ENCODE measurements at regions not wholly inside any gene's neighbourhood (a gene's known extent, or its start where the extent isn't known, plus 50 kb on each side); places are given as distances from the start of the nearest gene placed in this dataset.
"Not testable (repeated sequence)": the region's sequence is repeated elsewhere in the genome, so short reads cannot be mapped to it uniquely, and the experiment has no call there.

DNA sequence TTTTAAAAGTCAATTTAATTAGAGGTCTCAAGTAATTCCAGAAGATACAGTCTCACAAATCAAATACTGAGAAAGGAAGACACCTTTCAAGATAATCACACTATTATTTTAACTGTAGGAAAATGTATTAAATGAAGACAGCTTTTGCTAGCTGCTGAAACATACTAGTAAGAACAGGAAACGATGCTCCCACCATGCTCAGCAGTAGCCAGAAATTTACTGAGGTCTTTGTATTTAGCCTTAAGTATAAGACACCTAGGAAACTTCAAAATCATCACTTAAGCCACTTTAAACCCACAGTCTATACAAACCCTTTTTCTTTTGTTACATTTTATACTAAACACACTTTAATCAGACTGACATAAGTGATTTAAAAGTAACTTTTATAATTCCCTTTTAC lies 72.7 kb upstream of the NPIPB12 start:
- not testable (repeated sequence) for H3K27ac ChIP-seq (ENCODE audit: low read length); H3K4me3 ChIP-seq (ENCODE audit: low read length); H3K9ac ChIP-seq (ENCODE audit: low read length); H3K36me3 ChIP-seq (ENCODE audit: control insufficient read depth, low read depth, low read length); H3K9me3 ChIP-seq (ENCODE audit: control insufficient read depth, low read depth, low read length); H3K4me1 ChIP-seq (ENCODE audit: control insufficient read depth, low read depth, low read length); H3K27me3 ChIP-seq (ENCODE audit: control insufficient read depth, insufficient read depth, low read length)

DNA sequence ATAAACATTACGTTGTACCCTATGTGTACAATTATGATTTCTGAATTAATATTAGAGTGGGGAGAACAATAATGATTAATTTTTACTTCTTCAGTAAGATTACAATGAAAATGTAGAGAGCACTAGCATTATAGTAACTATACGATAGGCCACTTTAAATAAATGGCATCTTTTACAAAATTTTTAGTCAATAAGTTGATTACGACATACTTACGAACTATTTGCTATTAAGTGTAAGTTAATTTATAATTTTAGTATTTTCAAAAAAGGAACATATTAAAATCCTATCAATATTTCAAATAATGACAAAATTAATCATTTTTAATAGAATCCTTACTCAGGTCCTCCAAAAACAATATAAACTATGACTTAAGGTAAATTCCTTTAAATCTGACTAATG lies 75.6 kb upstream of the NPIPB12 start:
- not testable (repeated sequence) for H3K27me3 ChIP-seq (ENCODE audit: control insufficient read depth, insufficient read depth, low read length); H3K27ac ChIP-seq (ENCODE audit: low read length); H3K9me3 ChIP-seq (ENCODE audit: control insufficient read depth, low read depth, low read length); H3K9ac ChIP-seq (ENCODE audit: low read length); H3K4me3 ChIP-seq (ENCODE audit: low read length); H3K4me1 ChIP-seq (ENCODE audit: control insufficient read depth, low read depth, low read length); H3K36me3 ChIP-seq (ENCODE audit: control insufficient read depth, low read depth, low read length)

DNA sequence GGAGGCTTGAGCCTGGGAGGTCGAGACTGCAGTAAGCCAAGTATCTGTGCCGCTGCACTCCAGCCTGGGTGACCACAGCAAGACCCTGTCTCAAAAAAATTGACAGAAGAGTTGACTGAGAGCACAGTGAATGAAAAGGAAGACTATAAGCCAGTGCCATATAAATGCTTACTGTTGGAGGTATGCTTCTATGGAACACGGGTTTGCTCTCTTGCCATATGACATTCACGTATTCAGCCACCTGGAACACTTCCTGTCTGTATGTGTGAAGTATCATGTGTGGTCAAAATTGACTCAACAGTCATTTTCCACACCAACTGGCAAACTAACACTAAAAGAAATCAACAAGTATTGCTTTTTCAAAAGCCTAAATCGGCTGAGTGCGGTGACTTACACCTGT lies 71.1 kb upstream of the SPN start:
- not testable (repeated sequence) for H3K27me3 ChIP-seq (ENCODE audit: control insufficient read depth, insufficient read depth, low read length); H3K9ac ChIP-seq (ENCODE audit: low read length); H3K27ac ChIP-seq (ENCODE audit: low read length); H3K9me3 ChIP-seq (ENCODE audit: control insufficient read depth, low read depth, low read length); H3K36me3 ChIP-seq (ENCODE audit: control insufficient read depth, low read depth, low read length); H3K4me3 ChIP-seq (ENCODE audit: low read length); H3K4me1 ChIP-seq (ENCODE audit: control insufficient read depth, low read depth, low read length)

DNA sequence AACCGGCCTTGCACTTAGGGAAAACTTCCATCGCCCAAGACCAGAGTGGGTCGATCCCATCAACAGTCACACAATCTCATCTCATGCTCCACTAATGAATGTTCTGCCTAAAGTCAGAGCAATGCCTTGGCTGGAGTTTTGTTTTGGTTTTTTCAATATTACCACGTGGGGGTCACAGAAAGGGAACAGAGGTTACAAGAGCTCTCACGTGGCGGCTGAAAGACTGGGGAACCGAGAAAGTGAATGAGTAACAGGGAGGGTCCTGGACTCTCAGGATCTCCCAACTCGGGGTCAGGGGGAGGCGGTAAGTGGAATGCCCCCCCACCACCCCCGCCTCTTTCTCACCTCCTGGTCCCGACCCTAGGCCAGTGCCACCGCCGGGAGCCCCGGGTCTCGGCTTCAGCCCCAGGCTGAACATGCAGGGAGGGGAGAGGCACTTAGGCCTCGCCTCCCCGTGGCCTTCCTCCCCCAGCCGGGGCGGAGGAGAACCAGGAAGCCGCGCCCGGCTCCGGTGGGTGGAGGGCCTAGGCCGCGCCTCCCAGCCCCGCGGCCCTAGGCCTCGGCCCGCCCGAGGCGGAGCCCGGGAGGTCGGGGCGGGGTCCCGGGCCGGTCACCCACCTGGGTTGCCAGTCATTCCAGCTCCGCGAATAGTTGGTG lies 68.7 kb upstream of the SPN start:
- H3K9me3 ChIP-seq (ENCODE audit: control insufficient read depth, low read depth, low read length); H3K27ac ChIP-seq (ENCODE audit: low read length); H3K4me1 ChIP-seq (ENCODE audit: control insufficient read depth, low read depth, low read length); H3K36me3 ChIP-seq (ENCODE audit: control insufficient read depth, low read depth, low read length); H3K27me3 ChIP-seq (ENCODE audit: control insufficient read depth, insufficient read depth, low read length): not testable (repeated sequence)
- Histone ChIP-seq H3K9ac (ENCODE audit: low read length) (peak overlapping the region; percentile 31), H3K4me3 (ENCODE audit: low read length) (peak overlapping the region; percentile 57)

DNA sequence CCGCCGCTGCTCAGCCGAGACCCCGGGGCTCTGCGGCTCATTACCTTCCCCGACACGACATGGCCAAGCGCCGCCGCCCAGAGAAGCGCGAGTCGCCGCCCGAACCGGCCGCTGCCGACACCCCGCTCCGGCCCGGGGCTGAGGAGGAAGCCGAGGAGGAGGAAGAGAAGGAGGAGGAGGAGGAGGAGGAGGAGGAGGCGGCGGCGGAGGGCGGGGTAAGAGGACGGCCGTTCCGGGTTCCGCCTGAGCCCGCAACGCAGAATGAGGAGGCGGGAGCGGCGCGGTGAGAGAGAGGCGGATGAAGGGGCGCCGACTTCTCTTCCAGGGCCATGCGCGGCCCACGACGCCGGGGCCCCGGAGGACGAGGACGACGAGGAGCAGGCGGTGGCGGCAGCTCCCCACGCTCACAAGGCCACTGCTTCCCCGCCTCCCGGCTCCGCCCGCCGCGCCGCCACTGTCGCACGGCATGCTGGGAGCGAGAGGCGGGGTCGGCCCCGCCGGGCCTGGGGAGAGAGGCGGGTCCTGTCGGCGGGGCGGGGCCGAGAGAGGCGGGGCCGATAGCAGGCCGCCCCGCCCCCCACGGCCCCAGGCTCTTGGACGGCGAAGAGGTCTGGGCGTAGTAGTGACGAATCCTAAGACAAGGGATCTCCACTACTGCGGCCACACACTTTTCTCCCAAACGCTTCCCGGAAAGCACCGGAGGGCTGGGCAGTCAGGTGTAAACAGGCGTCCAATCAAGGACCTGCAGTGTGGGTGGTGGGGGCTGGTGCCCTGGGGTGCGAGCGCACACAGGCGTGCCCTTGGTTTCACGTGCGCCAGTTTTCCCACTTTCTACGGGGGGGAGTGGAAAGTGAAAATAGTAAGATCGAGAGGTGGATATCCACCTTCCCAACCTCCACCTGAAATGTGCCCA lies 67.9 kb upstream of the SPN start:
- H3K27ac ChIP-seq (ENCODE audit: low read length); H3K4me1 ChIP-seq (ENCODE audit: control insufficient read depth, low read depth, low read length): not testable (repeated sequence)
- peak overlapping the region; percentile 57 for H3K4me3 ChIP-seq (ENCODE audit: low read length)

DNA sequence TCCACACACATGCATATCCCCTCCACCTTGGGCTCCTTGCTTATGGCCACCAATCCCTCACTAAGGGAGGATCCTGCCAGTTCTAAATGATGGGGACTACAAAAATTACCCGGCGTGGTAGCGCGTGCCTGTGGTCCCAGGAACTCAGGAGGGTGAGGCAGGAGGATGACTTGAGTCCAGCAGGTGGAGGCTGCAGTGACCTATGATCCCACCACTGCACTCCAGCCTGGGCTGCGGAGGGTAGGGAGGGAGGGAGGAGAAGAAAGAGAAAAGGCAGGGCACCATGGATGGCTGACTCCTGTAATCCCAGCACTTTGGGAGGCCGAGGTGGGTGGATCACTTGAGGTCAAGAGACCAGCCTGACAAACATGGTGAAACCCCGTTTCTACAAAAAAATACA lies 66.0 kb upstream of the SPN start:
- H3K27ac ChIP-seq (ENCODE audit: low read length); H3K4me1 ChIP-seq (ENCODE audit: control insufficient read depth, low read depth, low read length); H3K9ac ChIP-seq (ENCODE audit: low read length); H3K27me3 ChIP-seq (ENCODE audit: control insufficient read depth, insufficient read depth, low read length); H3K4me3 ChIP-seq (ENCODE audit: low read length); H3K9me3 ChIP-seq (ENCODE audit: control insufficient read depth, low read depth, low read length); H3K36me3 ChIP-seq (ENCODE audit: control insufficient read depth, low read depth, low read length): not testable (repeated sequence)

More for the DNA sequence above, 67.9 kb upstream of the SPN start:
- H3K36me3 ChIP-seq (ENCODE audit: control insufficient read depth, low read depth, low read length); H3K9me3 ChIP-seq (ENCODE audit: control insufficient read depth, low read depth, low read length); H3K27me3 ChIP-seq (ENCODE audit: control insufficient read depth, insufficient read depth, low read length): not testable (repeated sequence)
- peak overlapping the region; percentile 56 for H3K9ac ChIP-seq (ENCODE audit: low read length)

DNA sequence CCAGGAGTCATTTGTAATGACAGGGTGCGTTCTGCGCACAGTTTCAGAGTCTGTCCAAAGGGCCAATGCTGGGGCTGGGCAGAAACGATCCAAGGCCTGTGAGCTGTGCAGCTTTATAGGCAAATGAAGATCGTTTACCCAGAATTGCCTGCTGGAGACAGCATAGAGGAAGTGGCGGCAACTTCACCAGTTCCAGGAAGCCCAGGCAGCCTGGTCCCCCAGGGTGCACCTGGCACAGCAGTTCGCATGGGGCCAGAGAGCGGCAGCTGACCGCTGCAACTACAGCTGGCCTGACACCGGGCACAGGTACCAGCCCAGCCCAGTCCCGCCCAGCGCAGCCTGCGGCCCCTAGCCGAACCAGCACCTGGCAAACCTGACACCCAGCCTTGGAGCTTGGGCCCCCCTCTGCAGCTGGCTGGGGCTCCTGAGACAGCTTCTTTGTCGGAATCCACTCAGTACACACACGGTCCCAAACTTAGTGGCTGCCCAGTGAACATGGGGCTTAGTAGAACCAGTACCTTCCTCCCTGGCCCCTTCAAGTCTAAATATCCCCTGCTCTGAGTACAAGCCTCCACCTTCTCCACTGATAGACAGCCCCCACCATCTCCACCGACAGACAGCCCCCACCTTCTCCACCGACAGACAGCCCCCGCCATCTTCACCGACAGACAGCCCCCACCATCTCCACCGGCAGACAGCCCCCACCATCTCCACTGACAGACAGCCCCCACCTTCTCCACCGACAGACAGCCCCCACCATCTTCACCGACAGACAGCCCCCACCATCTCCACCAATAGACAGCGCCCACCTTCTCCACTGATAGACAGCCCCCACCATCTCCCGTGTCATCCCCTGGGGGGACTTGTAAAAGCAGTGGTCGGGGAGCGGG lies 62.7 kb upstream of the SPN start:
- not testable (repeated sequence) for H3K27me3 ChIP-seq (ENCODE audit: control insufficient read depth, insufficient read depth, low read length); H3K36me3 ChIP-seq (ENCODE audit: control insufficient read depth, low read depth, low read length); H3K9ac ChIP-seq (ENCODE audit: low read length); H3K4me3 ChIP-seq (ENCODE audit: low read length); H3K4me1 ChIP-seq (ENCODE audit: control insufficient read depth, low read depth, low read length); H3K9me3 ChIP-seq (ENCODE audit: control insufficient read depth, low read depth, low read length); H3K27ac ChIP-seq (ENCODE audit: low read length)

DNA sequence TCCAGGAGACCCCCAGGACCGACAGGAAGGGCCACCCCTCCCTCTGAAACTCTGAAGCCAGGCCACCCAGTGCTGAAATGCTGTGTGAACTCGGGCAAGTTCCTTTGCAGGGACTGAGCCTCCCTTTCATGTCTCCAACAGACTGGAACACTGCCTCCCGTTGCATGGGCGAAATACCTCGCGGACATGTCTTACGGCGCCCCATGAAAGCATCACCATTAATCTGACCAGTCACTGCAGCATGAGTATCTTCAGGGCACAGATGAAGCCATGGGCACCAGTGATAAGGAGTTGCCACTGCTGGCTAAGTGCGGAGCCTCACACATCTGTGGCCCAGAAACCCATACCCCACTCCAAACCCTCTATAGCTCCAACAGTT lies 60.8 kb upstream of the SPN start:
- H3K4me1 ChIP-seq (ENCODE audit: control insufficient read depth, low read depth, low read length); H3K27ac ChIP-seq (ENCODE audit: low read length); H3K36me3 ChIP-seq (ENCODE audit: control insufficient read depth, low read depth, low read length); H3K4me3 ChIP-seq (ENCODE audit: low read length); H3K9ac ChIP-seq (ENCODE audit: low read length); H3K9me3 ChIP-seq (ENCODE audit: control insufficient read depth, low read depth, low read length); H3K27me3 ChIP-seq (ENCODE audit: control insufficient read depth, insufficient read depth, low read length): not testable (repeated sequence)

DNA sequence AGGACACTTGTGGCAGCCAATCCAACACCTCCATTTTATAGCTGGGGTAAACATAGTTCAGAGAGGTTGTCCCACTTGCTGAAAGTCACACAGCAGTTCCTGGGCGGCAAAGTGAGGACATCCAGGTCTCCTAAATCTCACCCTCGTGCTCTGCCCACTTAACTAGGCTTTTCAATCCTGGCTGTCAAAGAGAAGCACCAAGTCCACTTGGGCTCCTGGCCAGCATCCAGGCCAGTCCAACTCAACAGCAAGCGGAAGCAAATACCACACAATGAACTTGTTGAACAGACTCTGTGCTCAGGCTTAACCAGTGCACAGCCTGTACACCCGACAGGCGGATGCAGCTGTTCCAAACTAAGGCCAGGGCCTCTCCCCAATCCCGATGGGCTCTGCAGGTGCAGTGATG lies 60.4 kb upstream of the SPN start:
- H3K4me1 ChIP-seq (ENCODE audit: control insufficient read depth, low read depth, low read length); H3K27ac ChIP-seq (ENCODE audit: low read length); H3K9me3 ChIP-seq (ENCODE audit: control insufficient read depth, low read depth, low read length); H3K9ac ChIP-seq (ENCODE audit: low read length); H3K4me3 ChIP-seq (ENCODE audit: low read length); H3K27me3 ChIP-seq (ENCODE audit: control insufficient read depth, insufficient read depth, low read length); H3K36me3 ChIP-seq (ENCODE audit: control insufficient read depth, low read depth, low read length): not testable (repeated sequence)

DNA sequence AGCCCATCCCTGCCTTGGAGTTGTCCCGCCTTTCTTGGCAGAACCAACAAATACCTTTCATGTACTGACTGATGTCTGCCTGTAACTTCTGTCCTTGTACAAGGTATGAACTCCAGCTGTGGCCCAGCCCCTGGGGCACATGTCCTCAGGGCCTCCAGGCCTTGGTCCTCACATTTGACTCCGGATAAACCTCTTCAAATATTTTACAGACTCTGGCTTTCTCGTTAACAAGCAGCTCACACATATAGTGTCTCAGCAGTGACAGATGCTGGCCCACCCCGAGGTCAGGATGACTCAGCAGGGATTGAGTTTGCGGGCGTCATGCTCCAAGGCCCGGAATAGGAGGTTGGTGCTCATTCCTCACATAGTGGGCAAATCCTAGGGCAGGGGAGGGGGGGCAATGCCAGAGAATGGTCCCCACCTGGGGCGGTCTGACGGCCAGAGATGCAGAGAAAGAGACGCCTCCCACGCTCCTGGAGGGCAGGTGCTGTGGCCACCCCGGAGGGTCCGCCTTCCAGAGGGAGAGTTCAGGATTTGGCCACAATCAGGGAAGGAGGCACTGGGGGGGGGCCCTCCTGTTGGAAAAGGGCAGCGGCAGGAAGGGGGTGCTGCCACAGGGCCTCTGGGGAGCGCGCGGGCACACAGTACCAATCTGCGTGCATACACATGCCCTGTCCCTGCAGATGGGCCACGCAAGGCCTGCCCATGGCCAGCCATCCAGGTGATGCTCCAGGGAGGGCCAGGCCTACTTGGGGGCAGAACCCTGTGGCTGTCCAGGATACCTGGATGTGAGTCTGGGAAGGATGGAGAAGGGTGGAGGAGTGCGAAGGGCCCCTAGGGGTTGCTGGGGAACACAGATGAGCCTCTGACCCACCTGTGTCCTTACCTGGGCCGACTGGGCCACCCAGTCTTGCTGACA lies 58.2 kb upstream of the SPN start:
- H3K9ac ChIP-seq (ENCODE audit: low read length); H3K4me3 ChIP-seq (ENCODE audit: low read length); H3K27ac ChIP-seq (ENCODE audit: low read length); H3K27me3 ChIP-seq (ENCODE audit: control insufficient read depth, insufficient read depth, low read length); H3K4me1 ChIP-seq (ENCODE audit: control insufficient read depth, low read depth, low read length); H3K36me3 ChIP-seq (ENCODE audit: control insufficient read depth, low read depth, low read length); H3K9me3 ChIP-seq (ENCODE audit: control insufficient read depth, low read depth, low read length): not testable (repeated sequence)

DNA sequence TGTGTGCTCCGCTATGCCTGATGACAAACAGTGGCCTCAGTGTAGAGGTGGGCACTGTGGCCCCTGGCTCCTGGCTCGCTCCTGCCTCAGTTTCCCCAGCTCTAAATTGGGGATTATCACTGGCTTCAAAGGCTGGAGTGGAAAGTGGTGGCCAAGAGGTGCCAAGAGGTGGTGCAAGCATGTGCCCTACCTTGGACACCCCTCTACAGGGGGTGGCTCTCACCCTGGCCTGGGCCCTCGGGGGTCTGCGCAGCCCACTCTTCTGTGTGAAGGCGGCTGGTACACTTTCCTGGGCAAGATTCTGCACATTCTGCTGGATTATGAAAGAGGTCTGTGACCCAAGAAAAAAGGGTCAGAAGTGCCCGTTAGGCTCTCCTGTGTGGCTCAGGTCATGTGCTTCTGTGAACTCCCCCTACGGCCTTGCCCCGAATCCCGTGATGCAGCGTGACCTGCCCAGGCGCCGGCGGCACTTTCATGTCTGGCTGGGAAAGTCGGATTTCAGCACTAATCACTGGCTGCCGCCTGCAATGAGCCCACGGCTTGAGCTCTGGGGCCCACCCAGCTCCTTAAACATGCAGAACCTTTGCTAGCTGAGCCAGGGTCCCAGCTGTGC lies 57.3 kb upstream of the SPN start:
- H3K36me3 ChIP-seq (ENCODE audit: control insufficient read depth, low read depth, low read length); H3K4me3 ChIP-seq (ENCODE audit: low read length); H3K9me3 ChIP-seq (ENCODE audit: control insufficient read depth, low read depth, low read length); H3K27ac ChIP-seq (ENCODE audit: low read length); H3K27me3 ChIP-seq (ENCODE audit: control insufficient read depth, insufficient read depth, low read length); H3K9ac ChIP-seq (ENCODE audit: low read length); H3K4me1 ChIP-seq (ENCODE audit: control insufficient read depth, low read depth, low read length): not testable (repeated sequence)
